HUDEP-2 (cell line): ENCODE measurements at regions not wholly inside any gene's neighbourhood (a gene's known extent, or its start where the extent isn't known, plus 50 kb on each side); places are given as distances from the start of the nearest gene placed in this dataset.
"Not testable (repeated sequence)": the region's sequence is repeated elsewhere in the genome, so short reads cannot be mapped to it uniquely, and the experiment has no call there.

ENCODE experiments used
- DNase-seq, 76 experiments: peaks; one replicate each; lab custom pipeline; 2025; ENCODE audit not compliant: unreplicated experiment in 76 of 76; lab: John Stamatoyannopoulos, UW

GRCh38 chr13:87280139-87280538 lies 391.0 kb upstream of the SLITRK5 start:
- peak in 1 of 76 experiments; percentile 7 for DNase-seq

- no peak for DNase-seq
Observed at GRCh38 chr13:87287721-87288120, 383.4 kb upstream of the SLITRK5 start.

- peak in 2 of 76 experiments; percentile 1 to 9 for DNase-seq
Observed at GRCh38 chr13:87295636-87296035, 375.5 kb upstream of the SLITRK5 start.

GRCh38 chr13:87302034-87302433 lies 369.1 kb upstream of the SLITRK5 start:
- DNase-seq, result no peak

- DNase-seq, result no peak
Observed at GRCh38 chr13:87302931-87303330, 368.2 kb upstream of the SLITRK5 start.

- peak in 2 of 76 experiments; percentile 3 to 17 for DNase-seq
Observed at GRCh38 chr13:87311165-87311564, 360.0 kb upstream of the SLITRK5 start.

GRCh38 chr13:87314822-87315221 lies 356.3 kb upstream of the SLITRK5 start:
- DNase-seq, result no peak

- no peak for DNase-seq
Observed at GRCh38 chr13:87322386-87322785, 348.8 kb upstream of the SLITRK5 start.

- no peak for DNase-seq
Observed at GRCh38 chr13:87324558-87324957, 346.6 kb upstream of the SLITRK5 start.

- no peak for DNase-seq
Observed at GRCh38 chr13:87331178-87331577, 340.0 kb upstream of the SLITRK5 start.

- no peak for DNase-seq
Observed at GRCh38 chr13:87333599-87333998, 337.6 kb upstream of the SLITRK5 start.

GRCh38 chr13:87334176-87334575 lies 337.0 kb upstream of the SLITRK5 start:
- no peak for DNase-seq

GRCh38 chr13:87336346-87336889 lies 334.8 kb upstream of the SLITRK5 start:
- not testable (repeated sequence) for DNase-seq

GRCh38 chr13:87344176-87344575 lies 327.0 kb upstream of the SLITRK5 start:
- no peak for DNase-seq

- DNase-seq, result no peak
Observed at GRCh38 chr13:87355451-87355850, 315.7 kb upstream of the SLITRK5 start.

- peak in 16 of 76 experiments; percentile 0 to 87 (median 68) for DNase-seq
Observed at GRCh38 chr13:87356314-87356713, 314.9 kb upstream of the SLITRK5 start.

GRCh38 chr13:87358319-87358718 lies 312.9 kb upstream of the SLITRK5 start:
- no peak for DNase-seq

- no peak for DNase-seq
Observed at GRCh38 chr13:87361216-87361615, 310.0 kb upstream of the SLITRK5 start.

- no peak for DNase-seq
Observed at GRCh38 chr13:87368639-87369038, 302.5 kb upstream of the SLITRK5 start.

- no peak for DNase-seq
Observed at GRCh38 chr13:87376081-87376480, 295.1 kb upstream of the SLITRK5 start.

GRCh38 chr13:87384099-87384498 lies 287.1 kb upstream of the SLITRK5 start:
- DNase-seq, result no peak

- no peak for DNase-seq
Observed at GRCh38 chr13:87393358-87393757, 277.8 kb upstream of the SLITRK5 start.

- DNase-seq, result no peak
Observed at GRCh38 chr13:87398047-87398446, 273.1 kb upstream of the SLITRK5 start.
